Adrenal gland (tissue), 9 donors: ENCODE measurements at regions not wholly inside any gene's neighbourhood (a gene's known extent, or its start where the extent isn't known, plus 50 kb on each side); places are given as distances from the start of the nearest gene placed in this dataset.

Experiments
- DNase-seq, 7 donors: peaks; one replicate each; pipeline ENCODE4 v3.0.0-alpha.2; 2019 to 2020
- H3K27ac ChIP-seq, 5 donors: fragments of 200-600 bp; sonication (generic) in 4 of 5; 1 replicate in 3 of 5; 2 replicates in 2 of 5; pipeline versions ENCODE4 v1.5.1 to v1.8.0; 2016 to 2020; ENCODE audit warnings: mild to moderate bottlenecking in 1 of 5
- H3K27me3 ChIP-seq: fragments of 200-600 bp; 2 replicates; pipeline ENCODE4 v1.8.0; 2021
- H3K36me3 ChIP-seq, 2 donors: fragments of 200-600 bp; replicated peaks in 1 of 2; 1 replicate in 1 of 2; 2 replicates in 1 of 2; pipeline versions ENCODE4 v1.5.1 to v1.8.0; 2018 to 2022
- H3K4me1 ChIP-seq, 2 donors: fragments of 200-600 bp; replicated peaks in 1 of 2; 1 replicate in 1 of 2; 2 replicates in 1 of 2; pipeline versions ENCODE4 v1.5.1 to v1.8.0; 2018 to 2021
- H3K4me3 ChIP-seq, 4 donors: fragments of 200-600 bp; sonication (generic) in 3 of 4; one replicate each; pipeline ENCODE4 v1.5.1; 2016 to 2018
- H3K9me3 ChIP-seq, 3 donors: fragments of 200-600 bp; sonication (generic) in 1 of 3; replicated peaks in 1 of 3; 1 replicate in 2 of 3; 2 replicates in 1 of 3; pipeline versions ENCODE4 v1.5.1 to v1.8.0; 2016 to 2021
- CTCF ChIP-seq, 6 experiments: fragments of 450-650 bp in 4 of 6; fragments of 200-600 bp in 2 of 6; sonication (generic) in 1 of 6; IDR thresholded peaks; 1 replicate in 5 of 6; 2 replicates in 1 of 6; pipeline versions ENCODE4 v1.5.1 to v1.8.0; 2016 to 2021; ENCODE audit warnings: antibody characterized with exemption in 6 of 6, mild to moderate bottlenecking in 2 of 6, moderate library complexity in 1 of 6
- POLR2A ChIP-seq, 2 donors: fragments of 450-650 bp; IDR thresholded peaks; one replicate each; pipeline ENCODE4 v1.6.1; 2017; ENCODE audit warnings: antibody characterized with exemption in 2 of 2, mild to moderate bottlenecking in 2 of 2, moderate library complexity in 1 of 2
- WGBS, 4 donors: extraction: QIAGEN DNeasy Blood & Tissue Kit in 2 of 4; methylation state at CpG; one replicate each; pipeline versions ENCODE4 v1.1.5 to v1.1.7; 2013 to 2017; 5-methylcytosine and 5-hydroxymethylcytosine counted together
- intact Hi-C, 2 donors: fragments of 100-400 bp; cut with DNase I; formaldehyde crosslinking; loops; one replicate each; pipeline versions ENCODE4 v1.14.1 to v1.15.0; 2022 to 2023
- donor health status: healthy with polysubstance abuse.
- donor health status: Bipolar disorder and iron deficiency.
- donor health status: DM: yes; HTN: yes; CAD: no.
- donor health status: DM: no; HTN: no; CAD: no.
- donor health status: DM: no; HTN: no; CAD: no.

GRCh38 chr12:76713130-76713529, 50.8 kb upstream of the ZDHHC17 start:
- no peak overlapping the region for H3K4me3 ChIP-seq
- 64 to 82% (median 73%) methylated on average over 4 of the region's 4 CpGs for WGBS, 4 donors
- H3K27ac ChIP-seq = no peak overlapping the region
- H3K4me1 ChIP-seq = no peaks in the 10 kb centered on the region
- no peaks in the 10 kb centered on the region for H3K9me3 ChIP-seq
- no peaks in the 10 kb centered on the region for H3K36me3 ChIP-seq
- intact Hi-C loops = no loop called here
- H3K27me3 ChIP-seq = no peaks in the 10 kb centered on the region
- DNase-seq = no peak
- TF ChIP-seq POLR2A (IDR thresholded peaks at IDR 0.05) (no peak), CTCF (IDR thresholded peaks at IDR 0.05) (no peak)

GRCh38 chr12:76713986-76714385, 49.9 kb upstream of the ZDHHC17 start:
- no peaks in the 10 kb centered on the region for H3K4me1 ChIP-seq
- no peak overlapping the region for H3K27ac ChIP-seq
- H3K4me3 ChIP-seq = no peak overlapping the region
- H3K36me3 ChIP-seq = no peaks in the 10 kb centered on the region
- intact Hi-C loops = no loop called here
- no peaks in the 10 kb centered on the region for H3K27me3 ChIP-seq
- no peak for DNase-seq
- TF ChIP-seq CTCF (IDR thresholded peaks at IDR 0.05) (no peak), POLR2A (IDR thresholded peaks at IDR 0.05) (no peak)
- no peaks in the 10 kb centered on the region for H3K9me3 ChIP-seq
